ENCODE measurements at regions not wholly inside any gene's neighbourhood (a gene's known extent, or its start where the extent isn't known, plus 50 kb on each side); places are given as distances from the start of the nearest gene placed in this dataset.
"Not testable (repeated sequence)": the region's sequence is repeated elsewhere in the genome, so short reads cannot be mapped to it uniquely, and the experiment has no call there.

DNA sequence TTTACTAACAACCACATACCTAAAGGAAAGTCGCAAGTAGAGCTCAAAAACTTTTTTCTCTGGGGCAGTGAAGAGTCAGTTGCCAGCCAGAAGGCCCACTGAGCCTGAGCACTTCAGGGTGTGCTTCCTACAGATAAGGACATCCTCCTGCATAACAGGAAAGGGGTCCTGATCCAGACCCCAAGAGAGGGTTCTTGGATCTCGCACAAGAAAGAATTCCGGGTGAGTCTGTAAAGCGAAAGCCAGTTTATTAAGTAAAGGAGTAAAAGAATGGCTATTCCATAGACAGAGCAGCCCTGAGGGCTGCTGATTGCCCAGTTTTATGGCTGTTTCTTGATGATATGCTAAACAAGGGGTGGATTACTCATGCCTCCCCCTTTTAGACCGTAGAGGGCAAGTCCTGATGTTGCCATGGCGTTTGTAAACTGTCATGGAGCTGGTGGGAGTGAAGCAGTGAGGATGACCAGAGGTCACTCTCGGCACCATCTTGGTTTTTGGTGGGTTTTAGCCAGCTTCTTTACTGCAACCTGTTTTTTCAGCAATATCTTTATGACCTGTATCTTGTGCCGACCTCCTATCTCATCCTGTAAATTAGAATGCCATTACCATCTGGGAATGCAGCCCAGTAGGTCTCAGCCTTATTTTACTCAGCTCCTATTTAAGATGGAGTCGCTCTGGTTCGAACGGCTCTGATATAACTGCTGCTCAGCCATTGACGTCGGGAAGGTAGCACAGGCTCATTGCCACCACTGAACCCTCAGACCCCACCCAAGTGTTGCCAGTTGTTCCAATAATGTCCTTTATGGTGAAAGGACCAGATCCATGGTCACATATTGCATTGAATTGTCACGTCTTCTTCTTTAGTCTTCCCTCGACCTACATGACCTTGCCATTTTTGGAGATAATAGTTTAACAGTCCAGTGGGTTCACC is 96.6 kb upstream of the ERRFI1 start:
- no peak for DNase-seq (ENCODE audit: low read depth, low spot score)
- ChIA-PET POLR2A (interaction anchor here (1.2 kb wide), 1 partner anchor 13 kb away, joined by 3 read pairs; no protein-coding TSS in a partner anchor), CTCF (interaction anchor here (0.8 to 1.0 kb wide), 3 partner anchors 9 to 28 kb away, joined by 3 to 4 read pairs (median 3); no protein-coding TSS in a partner anchor)
- TF ChIP-seq, protein P1, sequence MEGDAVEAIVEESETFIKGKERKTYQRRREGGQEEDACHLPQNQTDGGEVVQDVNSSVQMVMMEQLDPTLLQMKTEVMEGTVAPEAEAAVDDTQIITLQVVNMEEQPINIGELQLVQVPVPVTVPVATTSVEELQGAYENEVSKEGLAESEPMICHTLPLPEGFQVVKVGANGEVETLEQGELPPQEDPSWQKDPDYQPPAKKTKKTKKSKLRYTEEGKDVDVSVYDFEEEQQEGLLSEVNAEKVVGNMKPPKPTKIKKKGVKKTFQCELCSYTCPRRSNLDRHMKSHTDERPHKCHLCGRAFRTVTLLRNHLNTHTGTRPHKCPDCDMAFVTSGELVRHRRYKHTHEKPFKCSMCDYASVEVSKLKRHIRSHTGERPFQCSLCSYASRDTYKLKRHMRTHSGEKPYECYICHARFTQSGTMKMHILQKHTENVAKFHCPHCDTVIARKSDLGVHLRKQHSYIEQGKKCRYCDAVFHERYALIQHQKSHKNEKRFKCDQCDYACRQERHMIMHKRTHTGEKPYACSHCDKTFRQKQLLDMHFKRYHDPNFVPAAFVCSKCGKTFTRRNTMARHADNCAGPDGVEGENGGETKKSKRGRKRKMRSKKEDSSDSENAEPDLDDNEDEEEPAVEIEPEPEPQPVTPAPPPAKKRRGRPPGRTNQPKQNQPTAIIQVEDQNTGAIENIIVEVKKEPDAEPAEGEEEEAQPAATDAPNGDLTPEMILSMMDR (IDR thresholded peaks at IDR 0.05; ENCODE audit: insufficient read depth, low read length, missing control alignments) = no peak
- no peak overlapping the region for H3K4me3 ChIP-seq (ENCODE audit: low read depth, low read length)

DNA sequence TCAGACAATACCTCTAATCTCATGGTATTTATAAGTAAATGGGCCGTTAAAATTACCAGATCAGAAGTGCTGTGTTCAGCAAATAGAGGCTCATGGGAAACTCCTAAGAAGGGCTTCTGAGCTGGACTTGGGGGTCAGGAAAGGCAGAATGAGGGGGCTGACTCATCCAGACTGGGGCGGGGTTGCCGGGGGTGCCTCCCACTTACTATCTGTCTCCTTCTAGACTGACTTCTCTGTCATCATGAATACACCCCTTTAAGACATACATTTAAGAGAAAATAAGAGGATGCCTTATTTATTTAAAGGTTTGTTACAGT is 96.0 kb upstream of the ERRFI1 start:
- ChIA-PET POLR2A (interaction anchor here (1.2 kb wide), 1 partner anchor 12 kb away, joined by 3 read pairs; no protein-coding TSS in a partner anchor), CTCF (interaction anchor here (0.8 to 1.0 kb wide), 2 partner anchors 9 to 14 kb away, joined by 3 to 4 read pairs; no protein-coding TSS in a partner anchor)
- no peak overlapping the region for H3K4me3 ChIP-seq (ENCODE audit: low read depth, low read length)
- TF ChIP-seq, protein P1 (IDR thresholded peaks at IDR 0.05; ENCODE audit: insufficient read depth, low read length, missing control alignments) = no peak
- DNase-seq (ENCODE audit: low read depth, low spot score) = no peak

DNA sequence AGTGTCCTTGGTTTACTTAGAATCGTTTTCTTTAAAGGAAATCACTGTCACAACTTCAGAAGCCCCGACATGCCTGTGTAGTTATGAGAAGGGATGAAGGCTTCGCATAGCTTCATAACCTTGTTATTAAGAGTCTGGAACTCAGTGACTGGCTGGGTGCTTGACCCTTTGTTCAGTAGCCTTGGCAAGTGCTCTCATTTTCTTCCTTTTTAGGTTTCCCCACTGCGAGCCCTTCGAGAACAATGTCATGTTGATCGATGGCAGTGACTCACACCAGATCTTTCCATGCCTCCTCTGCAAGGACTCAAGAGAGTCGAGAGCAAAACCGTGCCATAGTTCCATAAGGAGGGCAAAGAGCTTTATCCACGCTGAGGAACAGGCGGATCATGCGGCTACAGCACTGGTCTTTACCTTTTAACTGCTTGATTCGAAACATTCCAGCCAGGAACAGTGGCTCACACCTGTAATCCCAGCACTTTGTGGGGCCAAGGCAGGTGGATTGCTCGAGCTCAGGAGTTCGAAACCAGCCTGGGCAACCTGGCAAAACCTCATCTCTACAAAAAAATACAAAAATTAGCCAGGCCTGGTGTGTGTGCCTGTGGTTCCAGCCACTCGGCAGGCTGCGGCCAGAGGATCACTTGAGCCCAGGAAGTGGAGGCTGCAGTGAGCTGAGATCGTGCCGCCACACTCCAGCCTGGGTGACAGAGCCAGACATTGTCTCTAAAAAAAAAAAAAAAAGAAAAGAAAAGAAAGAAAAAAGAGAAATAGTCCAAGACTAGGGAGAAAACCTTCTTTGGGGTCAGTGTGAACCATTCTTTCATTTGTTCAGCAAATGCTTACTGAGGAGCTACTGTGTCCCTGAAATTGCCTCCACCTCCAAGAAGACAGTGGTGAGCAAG is 95.4 kb upstream of the ERRFI1 start:
- POLR2A ChIA-PET = interaction anchor here (0.6 to 1.2 kb wide), 2 partner anchors 11 to 12 kb away, joined by 3 read pairs; no protein-coding TSS in a partner anchor
- H3K4me3 ChIP-seq (ENCODE audit: low read depth, low read length) = no peak overlapping the region
- no peak for DNase-seq (ENCODE audit: low read depth, low spot score)
- TF ChIP-seq, protein P1 (IDR thresholded peaks at IDR 0.05; ENCODE audit: insufficient read depth, low read length, missing control alignments) = no peak
- CTCF ChIA-PET = interaction anchor here (0.8 to 1.3 kb wide), 3 partner anchors 10 to 91 kb away, joined by 3 to 4 read pairs (median 3); no protein-coding TSS in a partner anchor

DNA sequence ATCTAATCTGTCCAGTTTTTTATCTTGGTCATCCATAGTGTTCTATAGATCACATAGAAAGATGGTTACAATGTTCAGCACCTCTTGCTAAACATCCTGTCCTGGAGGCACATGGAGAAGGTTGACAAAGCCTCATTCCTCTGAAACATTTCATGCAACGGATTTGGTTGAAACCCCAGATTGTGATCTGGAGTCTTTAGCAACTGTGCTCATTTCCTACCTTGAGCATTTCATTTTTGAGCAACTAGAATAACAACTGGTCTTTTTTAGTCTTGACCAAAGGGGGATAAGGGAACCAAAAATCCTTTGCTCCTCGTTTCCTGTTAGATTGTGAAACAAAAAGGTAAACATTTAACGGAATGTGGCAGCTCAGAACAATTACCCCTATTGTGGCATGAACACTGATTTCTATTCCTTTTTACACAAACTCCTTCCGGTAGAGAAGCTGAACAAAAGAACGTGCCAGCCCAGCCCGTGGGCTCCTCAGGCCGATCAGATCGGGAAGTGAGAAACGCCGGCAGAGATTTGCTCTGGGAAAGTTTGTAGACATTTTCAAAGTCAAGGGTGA is 94.7 kb upstream of the ERRFI1 start:
- ChIA-PET POLR2A (interaction anchor here (0.6 kb wide), 1 partner anchor 13 kb away, joined by 3 read pairs; no protein-coding TSS in a partner anchor), CTCF (interaction anchor here (1.3 kb wide), 1 partner anchor 91 kb away, joined by 3 read pairs; no protein-coding TSS in a partner anchor)
- no peak overlapping the region for H3K4me3 ChIP-seq (ENCODE audit: low read depth, low read length)
- TF ChIP-seq, protein P1 (IDR thresholded peaks at IDR 0.05; ENCODE audit: insufficient read depth, low read length, missing control alignments) = no peak
- no peak for DNase-seq (ENCODE audit: low read depth, low spot score)

DNA sequence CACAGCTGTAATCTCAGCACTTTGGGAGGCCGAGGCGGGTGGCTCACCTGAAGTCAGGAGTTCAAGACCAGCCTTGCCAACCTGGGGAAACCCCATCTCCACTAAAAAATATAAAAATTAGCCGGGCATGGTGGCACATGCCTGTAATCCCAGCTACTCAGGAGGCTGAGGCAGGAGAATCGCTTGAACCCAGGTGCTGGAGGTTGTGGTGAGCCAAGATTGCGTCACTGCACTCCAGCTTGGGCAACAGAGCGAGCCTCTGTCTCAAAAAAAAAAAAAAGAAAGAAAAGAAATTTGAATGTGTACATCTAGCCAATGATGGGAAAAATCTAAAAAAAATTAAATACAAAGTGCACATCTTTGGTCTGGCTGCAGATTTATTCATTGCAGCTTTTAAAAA is 92.6 kb upstream of the ERRFI1 start:
- POLR2A ChIA-PET; DNase-seq (ENCODE audit: low read depth, low spot score); H3K4me3 ChIP-seq (ENCODE audit: low read depth, low read length): not testable (repeated sequence)
- CTCF ChIA-PET = interaction anchor here (1.0 kb wide), 1 partner anchor 78 kb away, joined by 3 read pairs; no protein-coding TSS in a partner anchor

DNA sequence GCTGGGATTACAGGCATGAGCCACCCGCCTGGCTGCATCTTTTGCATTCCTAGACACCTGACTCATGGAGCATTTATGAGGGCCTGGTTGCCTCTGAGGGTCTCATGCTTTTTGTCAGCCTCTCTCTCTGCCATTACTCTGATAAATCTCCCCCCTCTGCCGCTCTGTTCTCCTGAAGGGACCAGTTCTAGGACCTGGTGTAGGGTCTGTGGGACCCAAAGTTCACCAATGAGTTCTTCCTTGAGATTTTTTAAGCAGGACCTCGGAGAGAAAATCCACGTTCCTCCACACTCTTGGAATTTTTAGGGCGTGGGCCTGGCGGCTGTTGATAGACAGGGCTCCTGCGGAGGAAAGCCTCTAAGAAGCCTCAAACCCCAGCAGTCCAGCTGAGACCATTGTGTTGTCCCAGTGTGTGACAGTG is 91.9 kb upstream of the ERRFI1 start:
- TF ChIP-seq, protein P1 (IDR thresholded peaks at IDR 0.05; ENCODE audit: insufficient read depth, low read length, missing control alignments) = no peak
- H3K4me3 ChIP-seq (ENCODE audit: low read depth, low read length) = no peak overlapping the region
- CTCF ChIA-PET = interaction anchor here (1.0 kb wide), 1 partner anchor 77 kb away, joined by 3 read pairs; no protein-coding TSS in a partner anchor
- no peak for DNase-seq (ENCODE audit: low read depth, low spot score)
- POLR2A ChIA-PET = no interaction called here
